ENCODE measurements at regions not wholly inside any gene's neighbourhood (a gene's known extent, or its start where the extent isn't known, plus 50 kb on each side); places are given as distances from the start of the nearest gene placed in this dataset.

DNA sequence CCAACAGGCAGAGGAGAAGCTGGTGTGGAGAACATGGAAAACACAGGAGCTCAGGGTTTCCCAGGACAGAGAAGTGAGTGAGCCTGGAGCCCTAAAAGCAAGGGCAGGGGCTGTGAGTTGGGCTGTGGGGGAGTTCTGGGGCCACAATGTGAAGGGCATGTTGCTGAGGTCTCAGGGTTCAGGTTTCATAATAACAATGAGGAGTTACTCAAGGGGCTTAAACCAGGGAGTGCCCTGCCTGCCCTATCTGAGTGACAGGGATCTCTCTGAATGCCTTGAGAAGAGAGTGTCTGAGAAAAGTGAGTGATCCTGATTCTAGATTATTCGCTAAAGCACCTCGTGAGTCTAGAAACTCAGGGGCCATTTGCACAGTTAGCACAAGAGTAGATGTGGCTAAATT, 129.6 kb downstream of the VPREB1 start:
- no peak overlapping the region for H3K27ac ChIP-seq (ENCODE audit: low read depth, low read length)
- H3K4me1 ChIP-seq (ENCODE audit: control insufficient read depth, insufficient read depth, low read length), result no peaks in the 10 kb centered on the region
- H3K27me3 ChIP-seq (ENCODE audit: control insufficient read depth, insufficient read depth, low read length, poor library complexity, severe bottlenecking), result peaks cover 78% of the 10 kb centered on the region
- no peak for DNase-seq
- no peak for TF ChIP-seq CTCF (conservative IDR thresholded peaks at IDR 0.05)
- H3K9me3 ChIP-seq (ENCODE audit: control insufficient read depth, low read length), result no peaks in the 10 kb centered on the region
- H3K9me3 Mint-ChIP-seq, result no peaks in the 10 kb centered on the region
- no peak overlapping the region for H3K4me3 Mint-ChIP-seq
- no peaks in the 10 kb centered on the region for H3K36me3 ChIP-seq (ENCODE audit: control insufficient read depth, insufficient read depth, low read length)
- H3K9ac ChIP-seq (ENCODE audit: extremely low read depth, low read length, poor library complexity, severe bottlenecking), result no peak overlapping the region
- H3K27ac Mint-ChIP-seq, result no peak overlapping the region
- WGBS, 2 experiments (ENCODE audit: insufficient coverage in 1 of 2, insufficient read length in 1 of 2), result 68 to 69% methylated on average over 2 of the region's 2 CpGs
- no peaks in the 10 kb centered on the region for H3K36me3 Mint-ChIP-seq (ENCODE audit: low read depth)
- H3K4me1 Mint-ChIP-seq, result peaks cover 5% of the 10 kb centered on the region
- H3K4me3 ChIP-seq (ENCODE audit: low read length), result no peak overlapping the region
- H3K27me3 Mint-ChIP-seq (ENCODE audit: insufficient read depth), result peaks cover 98% of the 10 kb centered on the region

GRCh38 chr22:22374579-22374978, 130.0 kb downstream of the VPREB1 start:
- Histone ChIP-seq H3K27me3 (ENCODE audit: control insufficient read depth, insufficient read depth, low read length, poor library complexity, severe bottlenecking) (peaks cover 82% of the 10 kb centered on the region), H3K27ac (ENCODE audit: low read depth, low read length) (no peak overlapping the region), H3K36me3 (ENCODE audit: control insufficient read depth, insufficient read depth, low read length) (no peaks in the 10 kb centered on the region), H3K9ac (ENCODE audit: extremely low read depth, low read length, poor library complexity, severe bottlenecking) (no peak overlapping the region), H3K9me3 (ENCODE audit: control insufficient read depth, low read length) (no peaks in the 10 kb centered on the region), H3K4me1 (ENCODE audit: control insufficient read depth, insufficient read depth, low read length) (no peaks in the 10 kb centered on the region), H3K4me3 (ENCODE audit: low read length) (no peak overlapping the region)
- DNase-seq, result no peak
- Mint-ChIP-seq H3K36me3 (ENCODE audit: low read depth) (no peaks in the 10 kb centered on the region), H3K9me3 (no peaks in the 10 kb centered on the region), H3K27ac (no peak overlapping the region), H3K4me3 (no peak overlapping the region), H3K4me1 (peaks cover 1% of the 10 kb centered on the region), H3K27me3 (ENCODE audit: insufficient read depth) (peaks cover 98% of the 10 kb centered on the region)
- TF ChIP-seq CTCF (conservative IDR thresholded peaks at IDR 0.05), result no peak
- 71 to 76% methylated on average over 2 to 5 of the region's 5 CpGs for WGBS, 2 experiments (ENCODE audit: insufficient coverage in 1 of 2, insufficient read length in 1 of 2)

DNA sequence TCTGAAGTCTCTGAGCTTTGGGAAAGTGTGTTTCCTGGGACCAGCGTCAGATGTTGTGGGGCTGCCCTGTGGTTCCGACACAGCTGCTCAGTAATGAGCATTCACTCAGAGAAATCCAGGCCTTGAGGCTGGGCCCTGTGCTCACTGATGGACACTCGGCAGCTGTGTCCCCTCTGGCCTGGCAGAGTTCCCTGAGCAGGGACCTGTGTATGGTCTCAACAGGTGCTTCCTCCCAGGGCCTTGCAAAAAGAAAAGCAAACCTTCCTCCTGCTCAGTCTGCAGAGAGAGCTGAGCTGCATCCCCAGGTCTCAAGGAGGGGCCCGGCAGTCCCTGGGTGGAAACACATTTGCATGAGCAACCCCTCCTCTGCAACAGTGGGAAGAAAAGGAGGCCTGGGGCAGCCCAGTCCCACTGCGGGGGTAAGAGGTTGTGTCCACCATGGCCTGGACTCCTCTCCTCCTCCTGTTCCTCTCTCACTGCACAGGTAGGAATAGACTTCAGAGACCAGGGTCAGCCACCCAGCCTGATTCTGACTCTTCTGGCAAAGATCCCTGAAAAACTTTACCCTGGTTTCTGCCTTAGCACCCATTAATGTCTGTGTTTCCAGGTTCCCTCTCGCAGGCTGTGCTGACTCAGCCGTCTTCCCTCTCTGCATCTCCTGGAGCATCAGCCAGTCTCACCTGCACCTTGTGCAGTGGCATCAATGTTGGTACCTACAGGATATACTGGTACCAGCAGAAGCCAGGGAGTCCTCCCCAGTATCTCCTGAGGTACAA, 131.2 kb downstream of the VPREB1 start:
- DNase-seq, result no peak
- H3K9me3 Mint-ChIP-seq, result no peaks in the 10 kb centered on the region
- Histone ChIP-seq H3K36me3 (ENCODE audit: control insufficient read depth, insufficient read depth, low read length) (no peaks in the 10 kb centered on the region), H3K9me3 (ENCODE audit: control insufficient read depth, low read length) (no peaks in the 10 kb centered on the region), H3K4me1 (ENCODE audit: control insufficient read depth, insufficient read depth, low read length) (no peaks in the 10 kb centered on the region), H3K27me3 (ENCODE audit: control insufficient read depth, insufficient read depth, low read length, poor library complexity, severe bottlenecking) (peaks cover 90% of the 10 kb centered on the region), H3K4me3 (ENCODE audit: low read length) (no peak overlapping the region), H3K27ac (ENCODE audit: low read depth, low read length) (no peak overlapping the region), H3K9ac (ENCODE audit: extremely low read depth, low read length, poor library complexity, severe bottlenecking) (no peak overlapping the region)
- H3K36me3 Mint-ChIP-seq (ENCODE audit: low read depth), result no peaks in the 10 kb centered on the region
- WGBS, 2 experiments (ENCODE audit: insufficient coverage in 1 of 2, insufficient read length in 1 of 2), result 71 to 94% methylated on average over 4 to 7 of the region's 7 CpGs
- no peaks in the 10 kb centered on the region for H3K4me1 Mint-ChIP-seq
- H3K4me3 Mint-ChIP-seq, result no peak overlapping the region
- no peak for TF ChIP-seq CTCF (conservative IDR thresholded peaks at IDR 0.05)
- H3K27ac Mint-ChIP-seq, result no peak overlapping the region
- peaks cover 99% of the 10 kb centered on the region for H3K27me3 Mint-ChIP-seq (ENCODE audit: insufficient read depth)

All from endodermal cell (in vitro differentiated cells).